ENCODE measurements at regions not wholly inside any gene's neighbourhood (a gene's known extent, or its start where the extent isn't known, plus 50 kb on each side); places are given as distances from the start of the nearest gene placed in this dataset.

GRCh38 chr5:121218086-121218485 lies 633.6 kb upstream of the FTMT start:
- no peak for DNase-seq (ENCODE audit: low read depth)
- H3K4me3 ChIP-seq (ENCODE audit: control insufficient read depth, low read depth, low read length), result no peak overlapping the region
- TF ChIP-seq CTCF (IDR thresholded peaks at IDR 0.05; ENCODE audit: control insufficient read depth, insufficient read depth, low read depth, low read length, missing control alignments), result no peak

GRCh38 chr5:121221483-121221882 lies 630.2 kb upstream of the FTMT start:
- H3K4me3 ChIP-seq (ENCODE audit: control insufficient read depth, low read depth, low read length), result no peak overlapping the region
- DNase-seq (ENCODE audit: low read depth), result no peak
- TF ChIP-seq CTCF (IDR thresholded peaks at IDR 0.05; ENCODE audit: control insufficient read depth, insufficient read depth, low read depth, low read length, missing control alignments), result no peak

GRCh38 chr5:121226765-121227164 lies 624.9 kb upstream of the FTMT start:
- TF ChIP-seq CTCF (IDR thresholded peaks at IDR 0.05; ENCODE audit: control insufficient read depth, insufficient read depth, low read depth, low read length, missing control alignments), result no peak
- no peak for DNase-seq (ENCODE audit: low read depth)
- H3K4me3 ChIP-seq (ENCODE audit: control insufficient read depth, low read depth, low read length), result no peak overlapping the region

- DNase-seq (ENCODE audit: low read depth), result no peak
- H3K4me3 ChIP-seq (ENCODE audit: control insufficient read depth, low read depth, low read length), result no peak overlapping the region
- no peak for TF ChIP-seq CTCF (IDR thresholded peaks at IDR 0.05; ENCODE audit: control insufficient read depth, insufficient read depth, low read depth, low read length, missing control alignments)
Observed at GRCh38 chr5:121239951-121240350, 611.7 kb upstream of the FTMT start.

GRCh38 chr5:121246971-121247370 lies 604.7 kb upstream of the FTMT start:
- no peak for TF ChIP-seq CTCF (IDR thresholded peaks at IDR 0.05; ENCODE audit: control insufficient read depth, insufficient read depth, low read depth, low read length, missing control alignments)
- no peak for DNase-seq (ENCODE audit: low read depth)
- no peak overlapping the region for H3K4me3 ChIP-seq (ENCODE audit: control insufficient read depth, low read depth, low read length)

- TF ChIP-seq CTCF (IDR thresholded peaks at IDR 0.05; ENCODE audit: control insufficient read depth, insufficient read depth, low read depth, low read length, missing control alignments), result no peak
- H3K4me3 ChIP-seq (ENCODE audit: control insufficient read depth, low read depth, low read length), result no peak overlapping the region
- no peak for DNase-seq (ENCODE audit: low read depth)
Observed at GRCh38 chr5:121251954-121252353, 599.7 kb upstream of the FTMT start.

GRCh38 chr5:121257621-121258020 lies 594.1 kb upstream of the FTMT start:
- no peak for DNase-seq (ENCODE audit: low read depth)
- H3K4me3 ChIP-seq (ENCODE audit: control insufficient read depth, low read depth, low read length), result no peak overlapping the region
- no peak for TF ChIP-seq CTCF (IDR thresholded peaks at IDR 0.05; ENCODE audit: control insufficient read depth, insufficient read depth, low read depth, low read length, missing control alignments)

Measured in AG09309 (cell line).